GF-D8 (cell line): ENCODE measurements at regions not wholly inside any gene's neighbourhood (a gene's known extent, or its start where the extent isn't known, plus 50 kb on each side); places are given as distances from the start of the nearest gene placed in this dataset.

ENCODE experiments used
- DNase-seq: peaks from one replicate; lab custom pipeline; 2025; lab: John Stamatoyannopoulos, UW

GRCh38 chr2:102078773-102079172, 63.8 kb upstream of the IL1R1 start:
- no peak for DNase-seq

DNA sequence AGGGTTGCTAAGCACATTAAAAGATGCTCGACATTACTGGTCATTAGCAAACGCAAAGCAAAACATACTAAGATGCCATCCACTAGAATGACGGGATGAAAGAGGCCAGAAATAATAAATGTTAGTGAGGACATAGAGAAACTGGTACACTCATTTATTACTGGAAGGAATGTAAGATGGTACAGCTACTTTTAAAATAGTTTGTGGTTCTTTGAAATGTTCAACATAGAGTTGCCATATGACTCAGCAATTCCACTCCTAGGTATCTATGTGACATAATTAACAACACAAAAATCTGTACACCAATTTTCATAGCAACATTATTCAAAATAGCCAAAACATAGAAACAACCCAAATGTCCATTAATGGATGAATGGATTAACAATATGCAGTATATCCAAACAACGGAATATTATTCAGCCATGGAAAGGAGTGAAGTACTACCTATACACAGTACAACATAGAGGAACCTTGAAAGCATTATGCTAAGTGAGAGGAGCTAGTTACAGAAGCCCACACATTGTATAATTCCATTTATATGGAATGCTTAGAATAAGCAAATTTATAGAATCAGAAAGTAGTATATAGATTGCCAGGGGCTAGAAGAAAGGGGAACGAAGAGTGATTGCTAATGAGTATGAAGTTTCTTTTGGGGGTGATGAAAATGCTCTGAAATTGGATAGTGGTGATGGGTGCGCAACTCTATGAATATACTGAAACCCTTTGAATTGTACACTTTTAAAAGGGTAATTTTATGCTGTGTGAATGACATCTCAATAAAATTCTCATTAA, 61.9 kb upstream of the IL1R1 start:
- DNase-seq: no peak

DNA sequence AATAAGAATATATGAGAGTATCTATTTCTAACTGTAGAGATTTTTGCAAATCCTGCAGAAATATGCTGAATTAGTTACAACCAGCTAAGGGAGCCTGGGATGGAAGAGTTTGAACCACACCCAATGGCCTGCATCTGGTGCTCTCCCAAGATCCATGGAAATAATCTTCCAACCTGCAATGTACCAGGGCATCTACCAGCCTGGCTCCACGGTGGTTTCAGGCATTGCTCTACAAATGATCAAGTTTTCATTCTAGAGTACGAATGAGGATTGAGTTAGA, 61.4 kb upstream of the IL1R1 start:
- DNase-seq: no peak

DNA sequence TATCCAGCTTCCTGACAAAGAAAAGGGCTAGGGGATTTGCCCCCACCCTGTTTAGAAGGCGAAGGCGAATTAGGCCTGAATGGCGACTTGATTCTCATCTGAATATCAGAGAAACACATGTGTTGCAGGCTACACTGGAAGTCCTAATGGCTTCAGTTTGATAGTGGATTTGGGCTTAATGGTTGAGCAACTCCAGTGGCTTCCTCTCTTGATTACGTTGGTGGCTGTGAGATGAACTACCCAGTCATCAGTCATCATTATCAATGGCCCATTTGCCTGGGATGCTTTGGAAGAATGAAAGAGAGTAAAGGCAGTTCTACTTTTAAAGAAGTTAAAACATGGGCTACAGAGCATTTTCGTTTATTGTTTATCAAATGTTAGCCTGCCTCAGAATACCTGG, 60.9 kb upstream of the IL1R1 start:
- DNase-seq: no peak

DNA sequence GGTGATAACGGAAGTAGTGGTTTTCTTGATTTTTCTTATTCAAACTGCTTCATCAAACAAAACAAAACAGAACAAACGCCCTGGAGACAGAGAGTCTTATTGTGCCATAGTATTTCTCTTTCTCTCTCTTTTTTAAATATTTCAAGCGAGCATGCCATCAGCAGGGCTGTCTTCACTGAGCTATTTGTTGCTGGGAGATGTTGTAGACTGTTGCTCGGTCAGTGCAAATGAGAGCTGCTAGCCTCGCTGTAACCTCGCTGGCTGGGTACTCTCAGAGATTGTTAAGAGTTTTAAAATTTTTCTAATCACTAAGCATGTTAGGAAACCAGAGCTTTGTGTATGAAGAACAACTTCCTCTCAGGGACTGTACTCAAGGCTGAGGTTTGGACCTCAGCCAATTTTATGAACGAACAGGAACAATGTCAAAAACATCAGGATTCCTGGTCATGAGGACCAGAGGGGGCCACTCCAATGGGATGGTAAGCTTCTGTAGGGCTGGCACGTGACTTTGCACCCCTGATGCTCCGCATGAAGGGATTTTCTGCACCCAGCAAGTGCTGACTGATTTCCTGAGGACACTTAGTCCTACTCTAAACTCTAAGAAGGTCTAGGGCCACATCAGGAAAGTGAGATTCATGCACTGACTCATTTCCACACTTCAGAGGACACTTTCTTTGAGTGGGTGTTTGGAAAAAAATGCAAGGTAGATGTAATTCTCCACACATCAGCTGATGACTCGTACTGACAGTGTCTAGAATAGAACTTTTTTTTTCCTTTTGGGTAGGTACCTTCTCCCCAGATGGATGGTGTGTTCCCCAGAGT, 59.8 kb upstream of the IL1R1 start:
- peak; percentile 59 for DNase-seq

DNA sequence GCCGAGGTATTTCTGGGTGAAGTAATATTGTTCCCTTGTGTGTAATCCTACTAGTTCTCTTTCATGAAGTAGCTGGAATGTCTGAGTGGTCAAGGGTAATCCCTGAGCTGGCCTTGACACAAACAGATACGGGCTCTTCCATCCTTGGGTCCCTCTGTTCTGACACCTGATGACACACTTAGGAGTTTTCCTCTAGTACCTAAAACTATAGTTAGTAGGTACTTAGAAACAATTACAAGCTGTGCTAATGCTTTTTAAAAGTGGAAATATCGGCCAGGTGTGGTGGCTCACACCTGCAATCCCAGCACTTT, 59.2 kb upstream of the IL1R1 start:
- DNase-seq: no peak

DNA sequence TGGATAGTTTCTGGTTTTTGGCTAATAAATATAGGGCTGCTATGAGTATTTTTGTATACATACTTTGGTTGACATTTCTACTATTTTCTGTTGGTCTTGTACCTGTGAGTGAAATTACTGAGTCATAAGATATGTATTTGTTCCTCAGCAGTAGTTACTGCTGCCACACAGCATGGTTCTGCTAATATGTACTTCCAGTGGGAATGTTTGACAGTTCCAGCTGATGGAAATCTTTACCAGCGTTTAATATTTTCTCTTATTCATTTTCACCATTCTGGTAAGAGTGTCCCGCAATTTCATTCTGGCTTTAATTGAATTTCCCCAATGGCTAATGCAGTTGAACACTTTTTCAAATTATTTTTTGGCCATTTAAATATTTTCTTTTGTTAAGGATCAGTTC, 57.9 kb upstream of the IL1R1 start:
- DNase-seq: no peak

GRCh38 chr2:102085238-102085637, 57.3 kb upstream of the IL1R1 start:
- no peak for DNase-seq

DNA sequence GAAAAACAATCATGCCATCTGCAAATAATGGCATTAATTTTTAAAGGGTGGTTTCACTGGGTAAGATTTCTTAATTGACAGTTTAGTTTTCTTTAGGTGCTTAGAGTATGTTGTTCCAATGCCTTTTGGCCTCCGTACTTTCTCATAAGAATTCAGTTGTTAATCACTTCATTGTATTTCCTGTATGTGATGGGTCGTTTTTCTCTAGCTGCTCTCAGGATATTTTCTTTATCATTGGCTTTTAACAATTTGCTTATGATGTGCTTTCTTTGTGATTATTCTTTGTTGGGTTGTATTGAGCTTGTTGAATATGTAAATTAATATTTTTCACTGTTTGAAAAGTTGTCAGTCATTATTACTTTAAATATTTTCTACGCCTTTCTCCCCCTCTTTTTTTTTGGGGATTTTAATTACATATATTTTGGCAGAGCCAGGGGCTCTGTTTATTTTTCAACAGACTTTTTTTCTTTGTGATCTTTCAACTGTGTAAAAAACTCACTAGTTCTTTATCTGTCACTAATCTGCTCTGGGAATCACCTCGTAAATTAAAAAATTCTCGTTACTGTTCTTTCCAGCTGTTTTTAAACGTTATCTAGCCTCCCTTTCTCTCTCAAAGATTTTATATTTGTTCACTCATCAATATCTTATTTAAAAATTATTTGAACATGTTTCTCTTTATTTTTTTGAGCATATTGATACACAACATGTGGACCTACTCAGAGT, 56.2 kb upstream of the IL1R1 start:
- DNase-seq: no peak

DNA sequence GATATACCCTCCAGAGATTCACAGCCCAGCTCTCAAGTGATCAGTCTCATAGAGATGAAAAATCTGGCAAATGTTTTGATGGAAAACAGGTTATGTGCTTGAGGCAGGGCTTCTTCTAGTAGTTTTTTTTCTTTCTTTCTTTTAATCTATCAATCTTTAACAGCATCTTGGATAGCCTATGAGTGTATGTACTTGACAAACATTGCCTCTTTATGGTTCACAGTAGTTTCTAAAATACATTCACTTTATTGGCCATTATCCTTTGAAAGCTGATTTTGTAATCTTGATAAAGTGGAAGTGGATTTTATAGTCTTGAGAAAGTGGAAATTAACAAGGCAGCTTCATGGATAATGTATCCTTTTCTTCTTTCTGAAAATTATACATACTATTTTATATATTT, 51.4 kb upstream of the IL1R1 start:
- no peak for DNase-seq

GRCh38 chr2:102091908-102092307, 50.6 kb upstream of the IL1R1 start:
- no peak for DNase-seq

DNA sequence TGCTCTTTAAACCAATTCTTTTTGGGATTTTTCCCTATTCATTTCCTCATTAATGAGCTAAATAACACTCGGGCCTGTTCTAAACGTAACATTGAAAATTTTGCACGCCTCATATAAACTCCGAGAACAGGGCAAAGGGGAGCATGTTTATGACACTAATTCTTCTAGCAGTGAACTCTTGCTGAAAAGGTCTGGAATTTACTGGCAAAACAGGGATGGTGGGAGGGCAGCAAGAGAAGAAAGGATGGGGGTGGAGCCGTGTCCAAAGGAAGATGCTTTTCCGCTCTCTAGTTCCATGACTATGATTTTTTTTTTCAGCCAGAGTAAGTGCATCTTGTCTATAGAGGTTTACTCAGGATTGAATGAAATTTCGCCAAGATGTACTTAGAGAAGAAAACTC, 50.0 kb upstream of the IL1R1 start:
- DNase-seq: no peak
